ENCODE measurements at regions not wholly inside any gene's neighbourhood (a gene's known extent, or its start where the extent isn't known, plus 50 kb on each side); places are given as distances from the start of the nearest gene placed in this dataset.
"Not testable (repeated sequence)": the region's sequence is repeated elsewhere in the genome, so short reads cannot be mapped to it uniquely, and the experiment has no call there.

DNA sequence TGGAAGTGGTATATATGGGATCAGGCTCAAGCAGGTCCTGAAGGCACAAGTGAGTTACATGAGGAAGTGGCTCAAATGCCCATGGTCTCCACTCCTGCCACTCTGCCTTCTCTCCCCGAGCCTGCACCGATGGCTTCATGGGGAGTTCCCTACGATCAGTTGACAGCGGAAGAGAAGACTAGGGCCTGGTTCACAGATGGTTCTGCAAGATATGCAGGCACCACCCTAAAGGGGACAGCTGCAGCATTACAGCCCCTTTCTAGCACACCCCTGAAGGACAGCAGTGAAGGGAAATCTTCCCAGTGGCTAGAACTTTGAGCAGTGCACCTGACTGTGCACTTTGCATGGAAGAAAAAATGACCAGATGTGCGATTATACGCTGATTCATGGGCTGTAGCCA lies 95.3 kb downstream of the HOXA1 start:
- 74 to 82% methylated on average over 6 of the region's 6 CpGs for WGBS, 2 donors
- Histone ChIP-seq H3K27ac (no peak overlapping the region), H3K27me3 (no peaks in the 10 kb centered on the region), H3K36me3 (no peaks in the 10 kb centered on the region), H3K4me1 (no peaks in the 10 kb centered on the region), H3K4me3 (no peak overlapping the region), H3K9me3 (no peaks in the 10 kb centered on the region)
- no peak for FAIRE-seq
- intact Hi-C loops (cut with DNase I) = no loop called here
- ATAC-seq = no peak
- DNase-seq = no peak
- TF ChIP-seq CTCF (IDR thresholded peaks at IDR 0.05) = no peak

- WGBS, 2 donors = 64 to 75% methylated on average over 3 of the region's 3 CpGs
Observed at GRCh38 chr7:26998284-26998683, 97.5 kb downstream of the HOXA1 start.

DNA sequence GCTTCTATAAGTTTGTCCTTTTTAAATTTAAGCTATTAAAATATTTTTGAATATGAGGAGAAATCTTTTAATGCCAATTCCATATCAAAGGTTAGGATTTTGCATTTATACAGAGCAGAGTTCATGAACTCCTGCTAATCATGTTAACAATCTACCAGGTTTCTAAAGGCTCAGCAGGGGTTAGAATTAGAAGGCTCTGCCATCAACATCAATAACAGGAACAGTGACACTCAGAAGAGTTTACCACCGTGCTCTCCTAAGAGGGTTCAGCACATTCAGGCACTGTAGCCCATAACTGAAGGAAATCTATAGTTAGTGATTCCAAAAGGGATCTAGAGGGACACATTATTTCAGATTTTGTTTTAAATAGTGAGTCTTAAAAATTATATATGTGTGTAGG lies 100.1 kb downstream of the HOXA1 start:
- DNase-seq (no peak), FAIRE-seq (no peak), ATAC-seq (no peak)
- no peak for TF ChIP-seq CTCF (IDR thresholded peaks at IDR 0.05)
- no peak overlapping the region for H3K27ac ChIP-seq
- WGBS, 2 donors = 37 to 38% methylated on average over 1 of the region's 1 CpG
- no peaks in the 10 kb centered on the region for H3K27me3 ChIP-seq
- intact Hi-C loops (cut with DNase I) = no loop called here
- H3K36me3 ChIP-seq = no peaks in the 10 kb centered on the region
- H3K4me1 ChIP-seq = no peaks in the 10 kb centered on the region
- H3K4me3 ChIP-seq = no peak overlapping the region
- no peaks in the 10 kb centered on the region for H3K9me3 ChIP-seq

More at GRCh38 chr7:26998284-26998683, 97.5 kb downstream of the HOXA1 start:
- intact Hi-C loops (cut with DNase I); H3K4me3 ChIP-seq; H3K9me3 ChIP-seq; ATAC-seq; H3K4me1 ChIP-seq; H3K27ac ChIP-seq; DNase-seq; H3K27me3 ChIP-seq; H3K36me3 ChIP-seq; FAIRE-seq: not testable (repeated sequence)

DNA sequence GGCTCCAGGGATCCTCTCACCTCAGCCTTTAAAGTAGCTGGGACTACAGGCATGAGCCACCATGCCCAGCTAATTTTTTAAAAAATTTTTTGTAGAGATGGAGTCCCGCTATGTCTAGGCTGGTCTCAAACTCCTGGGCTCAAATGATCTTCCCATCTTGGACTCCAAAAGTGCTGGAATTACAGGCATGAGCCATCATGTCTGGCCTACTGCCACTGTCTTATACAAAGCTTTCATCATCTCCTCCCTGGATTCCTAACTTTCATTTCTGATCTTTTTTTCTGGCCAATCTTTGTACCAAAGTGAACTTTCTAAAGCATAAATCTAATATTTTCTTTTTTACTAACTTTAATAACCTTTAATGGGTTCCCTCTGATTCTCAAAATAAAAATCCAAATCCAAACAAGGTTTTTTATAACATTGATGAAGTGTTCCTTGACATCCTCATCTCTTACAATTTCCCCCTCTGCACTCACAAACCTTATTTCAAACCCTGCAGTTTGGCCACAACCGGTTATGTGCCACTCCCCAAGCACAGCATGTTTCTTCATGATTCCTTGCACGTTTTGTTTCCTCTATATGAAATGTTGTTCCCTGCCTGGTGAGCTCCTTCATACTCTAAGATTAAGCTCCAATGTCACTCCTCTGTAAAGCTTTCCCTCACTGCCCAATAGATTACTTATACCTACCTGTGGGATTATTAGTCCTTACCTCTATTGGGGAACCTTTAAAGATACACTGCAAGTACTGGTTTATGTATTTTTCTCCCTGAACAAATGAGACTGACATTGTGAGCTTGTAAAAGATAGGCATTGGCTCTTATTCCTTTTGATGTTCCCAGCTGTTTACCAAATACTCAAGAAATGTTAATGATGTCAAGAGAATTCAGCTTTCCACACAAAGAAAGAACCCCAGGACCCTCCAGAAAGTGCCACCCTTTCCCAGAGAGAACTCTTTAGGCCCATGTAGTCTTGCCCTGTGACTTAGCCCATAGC lies 101.7 kb downstream of the HOXA1 start:
- Histone ChIP-seq H3K9me3 (no peaks in the 10 kb centered on the region), H3K4me3 (no peak overlapping the region), H3K27ac (no peak overlapping the region), H3K36me3 (no peaks in the 10 kb centered on the region), H3K4me1 (no peaks in the 10 kb centered on the region), H3K27me3 (no peaks in the 10 kb centered on the region)
- FAIRE-seq = no peak
- no peak for ATAC-seq
- DNase-seq = no peak
- TF ChIP-seq CTCF (IDR thresholded peaks at IDR 0.05) = no peak
- intact Hi-C loops (cut with DNase I) = no loop called here
- WGBS, 2 donors = 61 to 63% methylated on average over 3 of the region's 3 CpGs

- no peak for TF ChIP-seq CTCF (IDR thresholded peaks at IDR 0.05)
- FAIRE-seq = no peak
- no peaks in the 10 kb centered on the region for H3K36me3 ChIP-seq
- no peak overlapping the region for H3K4me3 ChIP-seq
- DNase-seq = no peak
- no peak for ATAC-seq
- WGBS, 2 donors = 72% methylated on average over 7 of the region's 7 CpGs
- no peaks in the 10 kb centered on the region for H3K9me3 ChIP-seq
- H3K4me1 ChIP-seq = no peaks in the 10 kb centered on the region
- no peaks in the 10 kb centered on the region for H3K27me3 ChIP-seq
- no peak overlapping the region for H3K27ac ChIP-seq
- intact Hi-C loops (cut with DNase I) = no loop called here
Observed at GRCh38 chr7:26992670-26993069, 103.1 kb downstream of the HOXA1 start.
